Sigmoid colon (tissue), 6 donors: ENCODE measurements at regions not wholly inside any gene's neighbourhood (a gene's known extent, or its start where the extent isn't known, plus 50 kb on each side); places are given as distances from the start of the nearest gene placed in this dataset.

ENCODE experiments used
- DNase-seq: peaks from one replicate; pipeline ENCODE4 v3.0.0-alpha.2; 2019
- H3K27ac ChIP-seq, 4 donors: fragments of 200-600 bp; sonication (generic); one replicate each; pipeline ENCODE4 v1.5.1; 2016 to 2019; ENCODE audit warnings: mild to moderate bottlenecking in 1 of 4
- H3K27me3 ChIP-seq, 3 donors: fragments of 200-600 bp; sonication (generic); one replicate each; pipeline ENCODE4 v1.5.1; 2019; ENCODE audit warnings: mild to moderate bottlenecking in 1 of 3
- H3K36me3 ChIP-seq, 4 donors: fragments of 200-600 bp; sonication (generic); one replicate each; pipeline ENCODE4 v1.5.1; 2016 to 2019
- H3K4me1 ChIP-seq, 4 donors: fragments of 200-600 bp; sonication (generic); one replicate each; pipeline ENCODE4 v1.5.1; 2017 to 2019
- H3K4me3 ChIP-seq, 4 donors: fragments of 200-600 bp; sonication (generic); one replicate each; pipeline ENCODE4 v1.5.1; 2017 to 2019; ENCODE audit warnings: mild to moderate bottlenecking in 2 of 4, moderate library complexity in 1 of 4
- H3K9me3 ChIP-seq, 4 donors: fragments of 200-600 bp in 3 of 4; sonication (generic) in 3 of 4; one replicate each; pipeline versions ENCODE4 v1.5.1 to v1.6.1; 2013 to 2019
- CTCF ChIP-seq, 4 experiments: fragments of 450-650 bp in 3 of 4; fragments of 200-600 bp in 1 of 4; IDR thresholded peaks; one replicate each; pipeline ENCODE4 v1.5.1; 2016 to 2019; ENCODE audit warnings: antibody characterized with exemption in 4 of 4, mild to moderate bottlenecking in 3 of 4, moderate library complexity in 2 of 4
- EP300 ChIP-seq, 4 donors: sonication (generic); formaldehyde crosslinking; IDR thresholded peaks; one replicate each; pipeline ENCODE4 v1.6.1; 2017; ENCODE audit warnings: antibody characterized with exemption in 4 of 4
- POLR2A ChIP-seq, 2 donors: fragments of 450-650 bp; IDR thresholded peaks; one replicate each; pipeline ENCODE4 v1.6.1; 2016; ENCODE audit warnings: antibody characterized with exemption in 2 of 2, mild to moderate bottlenecking in 2 of 2, moderate library complexity in 2 of 2
- POLR2AphosphoS5 ChIP-seq, 4 donors: sonication (generic); formaldehyde crosslinking; IDR thresholded peaks; one replicate each; pipeline ENCODE4 v1.6.1; 2017; ENCODE audit warnings: antibody characterized with exemption in 4 of 4
- WGBS, 2 donors: extraction: QIAGEN DNeasy Blood & Tissue Kit; methylation state at CpG; one replicate each; pipeline ENCODE4 v1.1.7; 2013; 5-methylcytosine and 5-hydroxymethylcytosine counted together
- intact Hi-C: fragments of 100-400 bp; cut with DNase I; formaldehyde crosslinking; loops from one replicate; pipeline ENCODE4 v1.15.1; 2023
- donor health status: healthy with polysubstance abuse.
- donor health status: healthy.

GRCh38 chr6:26206868-26207801 lies 119.9 kb downstream of the HFE start:
- intact Hi-C loops = loop anchor here (5.0 to 10.0 kb wide), 2 partner anchors 180 to 928 kb away; a partner anchor contains a TSS
- no peaks in the 10 kb centered on the region for H3K27me3 ChIP-seq
- no peaks in the 10 kb centered on the region for H3K36me3 ChIP-seq
- no peak for TF ChIP-seq CTCF (IDR thresholded peaks at IDR 0.05)
- peak overlapping the region in 2 of 4 donors; percentile 98 for H3K27ac ChIP-seq
- no peak for DNase-seq
- H3K4me3 ChIP-seq = no peak overlapping the region
- 67 to 73% methylated on average over 8 of the region's 8 CpGs for WGBS, 2 donors
- peaks cover 0 to 25% (median 13%) of the 10 kb centered on the region in 4 donors for H3K4me1 ChIP-seq
- no peaks in the 10 kb centered on the region for H3K9me3 ChIP-seq

- 43 to 92% methylated on average over 1 of the region's 1 CpG for WGBS, 2 donors
- Histone ChIP-seq H3K27me3 (no peaks in the 10 kb centered on the region), H3K27ac (no peak overlapping the region), H3K36me3 (no peaks in the 10 kb centered on the region), H3K4me1 (peaks cover 0 to 21% (median 13%) of the 10 kb centered on the region in 4 donors), H3K4me3 (no peak overlapping the region), H3K9me3 (no peaks in the 10 kb centered on the region)
- intact Hi-C loops = no loop called here
- no peak for DNase-seq
- TF ChIP-seq POLR2AphosphoS5 (IDR thresholded peaks at IDR 0.05) (no peak), CTCF (IDR thresholded peaks at IDR 0.05) (no peak), POLR2A (IDR thresholded peaks at IDR 0.05) (no peak), EP300 (IDR thresholded peaks at IDR 0.05) (no peak)
These were observed 124.7 kb downstream of the HFE start for GRCh38 chr6:26211963-26212362.

DNA sequence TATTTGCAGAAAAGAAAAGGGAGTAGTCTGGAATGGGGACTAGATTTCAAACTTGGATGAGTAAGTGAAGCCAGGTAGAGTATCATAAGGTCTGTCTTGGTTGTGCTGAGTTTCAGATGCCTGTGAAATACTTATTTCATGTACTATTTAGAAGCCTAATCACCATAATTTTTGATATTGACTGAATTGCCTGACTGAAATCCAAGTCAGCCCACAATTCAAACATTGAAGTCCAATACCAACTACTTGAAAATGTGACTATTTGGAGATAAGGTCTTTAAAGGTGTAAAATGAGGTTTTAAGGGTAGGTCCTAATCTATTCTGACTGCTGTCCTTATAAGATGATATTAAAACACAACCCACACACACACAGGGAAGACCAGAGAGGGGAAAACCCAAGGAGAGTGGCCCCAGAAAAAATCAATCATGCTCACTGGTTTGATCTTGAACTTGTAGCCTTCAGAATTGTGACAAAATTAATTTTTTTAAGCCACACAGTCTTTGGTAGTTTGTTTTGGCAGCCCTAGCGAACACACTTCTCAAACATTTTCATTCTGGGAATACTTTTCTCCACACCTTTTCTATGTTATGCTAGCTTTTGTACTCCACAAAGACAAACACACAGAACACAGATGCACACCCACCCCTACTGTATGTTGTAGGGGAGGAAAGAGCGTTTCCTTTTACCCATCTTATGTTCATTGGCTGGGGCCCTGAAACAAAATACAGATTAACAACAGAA lies 126.3 kb downstream of the HFE start:
- Histone ChIP-seq H3K4me3 (no peak overlapping the region), H3K4me1 (peaks cover 0 to 26% (median 23%) of the 10 kb centered on the region in 4 donors), H3K27me3 (no peaks in the 10 kb centered on the region), H3K9me3 (no peaks in the 10 kb centered on the region), H3K27ac (no peak overlapping the region), H3K36me3 (no peaks in the 10 kb centered on the region)
- no peak for DNase-seq
- intact Hi-C loops = no loop called here
- 94 to 96% methylated on average over 2 of the region's 2 CpGs for WGBS, 2 donors
- TF ChIP-seq POLR2A (IDR thresholded peaks at IDR 0.05) (no peak), POLR2AphosphoS5 (IDR thresholded peaks at IDR 0.05) (no peak), EP300 (IDR thresholded peaks at IDR 0.05) (no peak), CTCF (IDR thresholded peaks at IDR 0.05) (no peak)

DNA sequence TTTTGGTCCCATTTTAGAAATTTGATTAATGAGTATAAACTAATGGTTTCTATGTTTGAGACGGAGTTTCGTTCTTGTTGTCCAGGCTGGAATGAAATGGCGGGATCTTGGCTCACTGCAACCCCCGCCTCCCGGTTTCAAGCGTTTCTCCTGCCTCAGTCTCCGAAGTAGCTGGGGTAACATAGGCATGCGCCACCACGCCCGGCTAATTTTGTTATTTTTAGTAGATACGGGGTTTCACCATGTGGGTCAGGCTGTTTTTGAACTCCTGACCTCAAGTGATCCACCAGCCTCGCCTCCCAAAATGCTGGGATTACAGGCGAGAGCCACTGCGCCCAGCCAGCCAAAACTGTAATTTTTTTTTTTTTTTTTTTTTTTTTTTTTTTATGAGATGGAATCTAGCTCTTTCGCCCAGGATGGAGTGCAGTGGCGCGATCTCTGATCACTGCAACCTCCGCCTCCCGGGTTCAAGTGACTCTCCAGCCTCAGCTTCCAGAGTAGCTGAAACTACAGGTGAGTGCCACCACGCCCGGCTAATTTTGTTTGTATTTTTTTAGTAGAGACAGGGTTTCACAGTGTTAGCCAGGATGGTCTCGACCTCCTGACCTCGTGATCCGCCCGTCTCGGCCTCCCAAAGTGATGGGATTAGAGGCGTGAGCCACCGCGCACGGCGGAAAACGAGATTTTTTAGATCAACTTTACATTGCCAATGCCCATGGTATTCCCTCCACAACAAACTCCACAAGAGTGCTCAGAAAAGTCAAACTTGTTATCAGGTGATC lies 127.8 kb downstream of the HFE start:
- Histone ChIP-seq H3K4me3 (peak overlapping the region; percentile 24 to 59 (median 50)), H3K36me3 (no peaks in the 10 kb centered on the region), H3K27ac (peak overlapping the region; percentile 88 to 97 (median 94)), H3K9me3 (no peaks in the 10 kb centered on the region), H3K4me1 (peaks cover 0 to 26% (median 23%) of the 10 kb centered on the region in 4 donors), H3K27me3 (no peaks in the 10 kb centered on the region)
- TF ChIP-seq POLR2AphosphoS5 (IDR thresholded peaks at IDR 0.05) (no peak), EP300 (IDR thresholded peaks at IDR 0.05) (no peak), POLR2A (IDR thresholded peaks at IDR 0.05) (no peak), CTCF (IDR thresholded peaks at IDR 0.05) (no peak)
- DNase-seq = no peak
- intact Hi-C loops = loop anchor here (5.0 kb wide), 4 partner anchors 58 to 193 kb away; a partner anchor contains a TSS
- 31 to 35% methylated on average over 32 of the region's 32 CpGs for WGBS, 2 donors
